GM12873 (cell line): ENCODE measurements at regions not wholly inside any gene's neighbourhood (a gene's known extent, or its start where the extent isn't known, plus 50 kb on each side); places are given as distances from the start of the nearest gene placed in this dataset.

Experiments
- TF ChIP-seq, protein P1 (sequence below): IDR thresholded peaks from 2 replicates; pipeline ENCODE4 v1.5.1; 2012; ENCODE audit warnings: low read depth, mild to moderate bottlenecking, moderate library complexity, low read length, control low read depth; ENCODE audit not compliant: insufficient read depth; ENCODE audit errors: missing control alignments

DNA sequence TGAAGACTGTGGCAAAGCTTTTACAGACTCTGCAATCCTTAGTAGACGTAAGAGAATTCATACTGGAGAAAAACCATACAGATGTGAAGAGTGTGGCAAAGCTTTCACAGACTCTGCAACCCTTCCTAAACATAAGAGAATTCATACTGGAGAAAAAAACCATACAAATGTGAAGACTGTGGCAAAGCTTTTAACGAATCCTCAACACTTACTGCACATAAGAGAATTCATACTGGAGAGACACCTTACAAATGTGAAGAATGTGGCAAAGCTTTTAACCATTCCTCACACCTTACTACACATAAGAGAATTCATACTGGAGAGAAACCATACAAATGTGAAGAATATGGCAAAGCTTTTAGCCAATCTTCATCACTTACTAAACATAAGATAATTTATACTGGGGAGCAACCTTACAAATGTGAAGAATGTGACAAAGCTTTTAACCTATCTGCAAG is 50.1 kb upstream of the ZNF98 start:
- TF ChIP-seq, protein P1, sequence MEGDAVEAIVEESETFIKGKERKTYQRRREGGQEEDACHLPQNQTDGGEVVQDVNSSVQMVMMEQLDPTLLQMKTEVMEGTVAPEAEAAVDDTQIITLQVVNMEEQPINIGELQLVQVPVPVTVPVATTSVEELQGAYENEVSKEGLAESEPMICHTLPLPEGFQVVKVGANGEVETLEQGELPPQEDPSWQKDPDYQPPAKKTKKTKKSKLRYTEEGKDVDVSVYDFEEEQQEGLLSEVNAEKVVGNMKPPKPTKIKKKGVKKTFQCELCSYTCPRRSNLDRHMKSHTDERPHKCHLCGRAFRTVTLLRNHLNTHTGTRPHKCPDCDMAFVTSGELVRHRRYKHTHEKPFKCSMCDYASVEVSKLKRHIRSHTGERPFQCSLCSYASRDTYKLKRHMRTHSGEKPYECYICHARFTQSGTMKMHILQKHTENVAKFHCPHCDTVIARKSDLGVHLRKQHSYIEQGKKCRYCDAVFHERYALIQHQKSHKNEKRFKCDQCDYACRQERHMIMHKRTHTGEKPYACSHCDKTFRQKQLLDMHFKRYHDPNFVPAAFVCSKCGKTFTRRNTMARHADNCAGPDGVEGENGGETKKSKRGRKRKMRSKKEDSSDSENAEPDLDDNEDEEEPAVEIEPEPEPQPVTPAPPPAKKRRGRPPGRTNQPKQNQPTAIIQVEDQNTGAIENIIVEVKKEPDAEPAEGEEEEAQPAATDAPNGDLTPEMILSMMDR: no peak
